ENCODE measurements at regions not wholly inside any gene's neighbourhood (a gene's known extent, or its start where the extent isn't known, plus 50 kb on each side); places are given as distances from the start of the nearest gene placed in this dataset.

DNA sequence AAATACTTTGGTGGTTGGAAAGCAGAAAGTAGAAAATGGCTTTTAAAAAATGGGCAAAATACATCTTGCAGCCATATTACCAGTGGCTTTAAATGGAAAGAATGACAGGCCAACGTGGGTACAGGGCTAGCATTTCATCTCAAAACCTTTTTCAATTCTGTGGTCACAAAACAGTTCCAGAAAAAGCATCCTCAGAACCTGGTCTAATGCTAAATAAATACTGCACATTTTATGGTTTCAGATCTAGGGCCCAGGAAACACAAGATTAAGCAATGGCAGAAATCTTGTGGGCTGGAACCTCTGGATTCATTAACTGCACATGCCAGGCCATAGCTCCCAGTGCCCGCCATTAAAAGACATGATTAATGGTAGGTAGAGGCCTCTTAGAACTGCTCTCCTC lies 470.2 kb upstream of the RASGRP1 start:
- no peak for TF ChIP-seq SMC3 (IDR thresholded peaks at IDR 0.05; ENCODE audit: low read length)
- TF ChIP-seq, protein P1, sequence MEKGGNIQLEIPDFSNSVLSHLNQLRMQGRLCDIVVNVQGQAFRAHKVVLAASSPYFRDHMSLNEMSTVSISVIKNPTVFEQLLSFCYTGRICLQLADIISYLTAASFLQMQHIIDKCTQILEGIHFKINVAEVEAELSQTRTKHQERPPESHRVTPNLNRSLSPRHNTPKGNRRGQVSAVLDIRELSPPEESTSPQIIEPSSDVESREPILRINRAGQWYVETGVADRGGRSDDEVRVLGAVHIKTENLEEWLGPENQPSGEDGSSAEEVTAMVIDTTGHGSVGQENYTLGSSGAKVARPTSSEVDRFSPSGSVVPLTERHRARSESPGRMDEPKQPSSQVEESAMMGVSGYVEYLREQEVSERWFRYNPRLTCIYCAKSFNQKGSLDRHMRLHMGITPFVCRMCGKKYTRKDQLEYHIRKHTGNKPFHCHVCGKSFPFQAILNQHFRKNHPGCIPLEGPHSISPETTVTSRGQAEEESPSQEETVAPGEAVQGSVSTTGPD (CRISPR knock-in tag; IDR thresholded peaks at IDR 0.05), result no peak
- no peak for TF ChIP-seq JUND (CRISPR knock-in tag; IDR thresholded peaks at IDR 0.05)
- no peak for TF ChIP-seq ZNF33B (CRISPR knock-in tag; IDR thresholded peaks at IDR 0.05)
- no peak for TF ChIP-seq ZNF335 (CRISPR knock-in tag; IDR thresholded peaks at IDR 0.05)
- TF ChIP-seq POLR2AphosphoS5 (IDR thresholded peaks at IDR 0.05; ENCODE audit: low read depth, low read length), result no peak
- TF ChIP-seq, protein P2, sequence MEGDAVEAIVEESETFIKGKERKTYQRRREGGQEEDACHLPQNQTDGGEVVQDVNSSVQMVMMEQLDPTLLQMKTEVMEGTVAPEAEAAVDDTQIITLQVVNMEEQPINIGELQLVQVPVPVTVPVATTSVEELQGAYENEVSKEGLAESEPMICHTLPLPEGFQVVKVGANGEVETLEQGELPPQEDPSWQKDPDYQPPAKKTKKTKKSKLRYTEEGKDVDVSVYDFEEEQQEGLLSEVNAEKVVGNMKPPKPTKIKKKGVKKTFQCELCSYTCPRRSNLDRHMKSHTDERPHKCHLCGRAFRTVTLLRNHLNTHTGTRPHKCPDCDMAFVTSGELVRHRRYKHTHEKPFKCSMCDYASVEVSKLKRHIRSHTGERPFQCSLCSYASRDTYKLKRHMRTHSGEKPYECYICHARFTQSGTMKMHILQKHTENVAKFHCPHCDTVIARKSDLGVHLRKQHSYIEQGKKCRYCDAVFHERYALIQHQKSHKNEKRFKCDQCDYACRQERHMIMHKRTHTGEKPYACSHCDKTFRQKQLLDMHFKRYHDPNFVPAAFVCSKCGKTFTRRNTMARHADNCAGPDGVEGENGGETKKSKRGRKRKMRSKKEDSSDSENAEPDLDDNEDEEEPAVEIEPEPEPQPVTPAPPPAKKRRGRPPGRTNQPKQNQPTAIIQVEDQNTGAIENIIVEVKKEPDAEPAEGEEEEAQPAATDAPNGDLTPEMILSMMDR (CRISPR knock-in tag; IDR thresholded peaks at IDR 0.05), result no peak
- no peak for TF ChIP-seq ZNF773 (CRISPR knock-in tag; IDR thresholded peaks at IDR 0.05; ENCODE audit: borderline replicate concordance)
- TF ChIP-seq, protein P3, sequence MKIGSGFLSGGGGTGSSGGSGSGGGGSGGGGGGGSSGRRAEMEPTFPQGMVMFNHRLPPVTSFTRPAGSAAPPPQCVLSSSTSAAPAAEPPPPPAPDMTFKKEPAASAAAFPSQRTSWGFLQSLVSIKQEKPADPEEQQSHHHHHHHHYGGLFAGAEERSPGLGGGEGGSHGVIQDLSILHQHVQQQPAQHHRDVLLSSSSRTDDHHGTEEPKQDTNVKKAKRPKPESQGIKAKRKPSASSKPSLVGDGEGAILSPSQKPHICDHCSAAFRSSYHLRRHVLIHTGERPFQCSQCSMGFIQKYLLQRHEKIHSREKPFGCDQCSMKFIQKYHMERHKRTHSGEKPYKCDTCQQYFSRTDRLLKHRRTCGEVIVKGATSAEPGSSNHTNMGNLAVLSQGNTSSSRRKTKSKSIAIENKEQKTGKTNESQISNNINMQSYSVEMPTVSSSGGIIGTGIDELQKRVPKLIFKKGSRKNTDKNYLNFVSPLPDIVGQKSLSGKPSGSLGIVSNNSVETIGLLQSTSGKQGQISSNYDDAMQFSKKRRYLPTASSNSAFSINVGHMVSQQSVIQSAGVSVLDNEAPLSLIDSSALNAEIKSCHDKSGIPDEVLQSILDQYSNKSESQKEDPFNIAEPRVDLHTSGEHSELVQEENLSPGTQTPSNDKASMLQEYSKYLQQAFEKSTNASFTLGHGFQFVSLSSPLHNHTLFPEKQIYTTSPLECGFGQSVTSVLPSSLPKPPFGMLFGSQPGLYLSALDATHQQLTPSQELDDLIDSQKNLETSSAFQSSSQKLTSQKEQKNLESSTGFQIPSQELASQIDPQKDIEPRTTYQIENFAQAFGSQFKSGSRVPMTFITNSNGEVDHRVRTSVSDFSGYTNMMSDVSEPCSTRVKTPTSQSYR (CRISPR knock-in tag; IDR thresholded peaks at IDR 0.05; ENCODE audit: borderline replicate concordance), result no peak
